ENCODE measurements at regions not wholly inside any gene's neighbourhood (a gene's known extent, or its start where the extent isn't known, plus 50 kb on each side); places are given as distances from the start of the nearest gene placed in this dataset.
"Not testable (repeated sequence)": the region's sequence is repeated elsewhere in the genome, so short reads cannot be mapped to it uniquely, and the experiment has no call there.

GRCh38 chr17:16888413-16889087 lies 83.4 kb downstream of the TNFRSF13B start:
- no peak for DNase-seq

- no peak for DNase-seq
Measured at GRCh38 chr17:16887523-16888095, 84.3 kb downstream of the TNFRSF13B start.

GRCh38 chr17:16886655-16887322 lies 85.1 kb downstream of the TNFRSF13B start:
- DNase-seq: no peak

GRCh38 chr17:16885204-16885603 lies 86.7 kb downstream of the TNFRSF13B start:
- not testable (repeated sequence) for DNase-seq

- not testable (repeated sequence) for DNase-seq
Measured at GRCh38 chr17:16882926-16883265, 89.0 kb downstream of the TNFRSF13B start.

- DNase-seq: no peak
Measured at GRCh38 chr17:16882243-16882925, 89.5 kb downstream of the TNFRSF13B start.

- DNase-seq: no peak
Measured at GRCh38 chr17:16881239-16881924, 90.5 kb downstream of the TNFRSF13B start.

GRCh38 chr17:16880843-16881230 lies 91.1 kb downstream of the TNFRSF13B start:
- DNase-seq: no peak

GRCh38 chr17:16880121-16880842 lies 91.6 kb downstream of the TNFRSF13B start:
- no peak for DNase-seq

- no peak for DNase-seq
Measured at GRCh38 chr17:16879686-16880085, 92.2 kb downstream of the TNFRSF13B start.

GRCh38 chr17:16878606-16879005 lies 93.3 kb downstream of the TNFRSF13B start:
- DNase-seq: no peak

- DNase-seq: no peak
Measured at GRCh38 chr17:16878084-16878483, 93.8 kb downstream of the TNFRSF13B start.

GRCh38 chr17:16877099-16877498 lies 94.8 kb downstream of the TNFRSF13B start:
- no peak for DNase-seq

GRCh38 chr17:16875662-16876061 lies 96.3 kb downstream of the TNFRSF13B start:
- DNase-seq: no peak

GRCh38 chr17:16874216-16874615 lies 97.7 kb downstream of the TNFRSF13B start:
- DNase-seq: not testable (repeated sequence)

GRCh38 chr17:16873174-16874035 lies 98.5 kb downstream of the TNFRSF13B start:
- DNase-seq: peak; percentile 29

GRCh38 chr17:16872351-16873173 lies 99.4 kb downstream of the TNFRSF13B start:
- no peak for DNase-seq

- not testable (repeated sequence) for DNase-seq
Measured at GRCh38 chr17:16871446-16872190, 100.3 kb downstream of the TNFRSF13B start.

Data from activated naive CD4-positive, alpha-beta T cell treated with anti-CD3 and anti-CD28 coated beads, Interleukin-2, amount 50 U/mL, for 16 hours (primary cell).